Heart left ventricle (tissue), 16 donors: ENCODE measurements at regions not wholly inside any gene's neighbourhood (a gene's known extent, or its start where the extent isn't known, plus 50 kb on each side); places are given as distances from the start of the nearest gene placed in this dataset.

Experiments
- ATAC-seq, 4 donors: fragments of 200-7000 bp; cut with Tn5 transposase; one replicate each; pipeline ENCODE4 v1.9.1; 2020 to 2022; ENCODE audit warnings: moderate library complexity in 4 of 4, mild to moderate bottlenecking in 3 of 4, moderate number of reproducible peaks in 1 of 4
- DNase-seq, 5 donors: peaks; one replicate each; pipeline ENCODE4 v3.0.0-alpha.2; 2020
- H3K27ac ChIP-seq, 12 donors: fragments of 200-600 bp; sonication (generic) in 4 of 12; one replicate each; pipeline versions ENCODE4 v1.5.0 to v1.8.0; 2016 to 2022; ENCODE audit warnings: mild to moderate bottlenecking in 2 of 12
- H3K27me3 ChIP-seq, 9 donors: fragments of 200-600 bp; sonication (generic) in 2 of 9; one replicate each; pipeline versions ENCODE4 v1.5.1 to v1.8.0; 2016 to 2022; ENCODE audit warnings: mild to moderate bottlenecking in 3 of 9
- H3K36me3 ChIP-seq, 9 donors: fragments of 200-600 bp; sonication (generic) in 2 of 9; one replicate each; pipeline versions ENCODE4 v1.5.0 to v1.8.0; 2018 to 2022; ENCODE audit warnings: mild to moderate bottlenecking in 2 of 9
- H3K4me1 ChIP-seq, 12 donors: fragments of 200-600 bp; sonication (generic) in 4 of 12; one replicate each; pipeline versions ENCODE4 v1.5.0 to v1.8.0; 2016 to 2022; ENCODE audit warnings: mild to moderate bottlenecking in 3 of 12
- H3K4me3 ChIP-seq, 12 donors: fragments of 200-600 bp; sonication (generic) in 4 of 12; one replicate each; pipeline versions ENCODE4 v1.5.0 to v1.8.0; 2017 to 2022; ENCODE audit warnings: mild to moderate bottlenecking in 9 of 12, moderate library complexity in 4 of 12
- H3K9me3 ChIP-seq, 12 donors: fragments of 200-600 bp; sonication (generic) in 4 of 12; one replicate each; pipeline versions ENCODE4 v1.5.0 to v1.8.0; 2016 to 2022; ENCODE audit warnings: mild to moderate bottlenecking in 1 of 12
- CTCF ChIP-seq, 12 donors: fragments of 200-600 bp; sonication (generic) in 4 of 12; IDR thresholded peaks; one replicate each; pipeline versions ENCODE4 v1.5.0 to v1.8.0; 2018 to 2022; ENCODE audit warnings: antibody characterized with exemption in 12 of 12, mild to moderate bottlenecking in 5 of 12
- POLR2A ChIP-seq, 2 donors: fragments of 450-650 bp; IDR thresholded peaks; one replicate each; pipeline ENCODE4 v1.6.1; 2017; ENCODE audit warnings: antibody characterized with exemption in 2 of 2, mild to moderate bottlenecking in 2 of 2, moderate library complexity in 2 of 2
- WGBS, 4 donors: extraction: QIAGEN DNeasy Blood & Tissue Kit in 2 of 4; methylation state at CpG; one replicate each; pipeline versions ENCODE4 v1.1.5 to v1.1.7; 2013 to 2018; 5-methylcytosine and 5-hydroxymethylcytosine counted together
- intact Hi-C, 10 donors: fragments of 100-400 bp; cut with DNase I; formaldehyde crosslinking; loops; one replicate each; pipeline versions ENCODE4 v1.11.1 to v1.14.2; 2022
- donor health status: ischemic (EF 13 %, LVEDD 7.1; RV severe dilation, severe dysfunction).
- donor health status: healthy with polysubstance abuse.
- donor health status: DM: no; HTN: yes; CAD: no.
- donor health status: DM: no; HTN: no; CAD: no.
- donor health status: ischemic (EF 25% LVEDD 6.9; RV normal size, moderate dysfunction).
- donor health status: ischemic (EF 25% LVEDD 5.7; RV mildly dilated, moderate dysfunction).
- donor health status: healthy.
- donor health status: DM: yes; HTN: yes; CAD: no.
- donor health status: ischemic (EF 35%, LVEDD 5.7; RV mildly dilated, moderate dysfunction).
- donor health status: nonischemic (EF 11% LVEDD 7.7; RV severe dilation, severe dysfunction).
- donor health status: DM: yes; HTN: yes; CAD: no.
- donor health status: PGD.
- donor health status: ischemic (EF 29% LVEDD 5.4; RV normal size, mild dysfunction).
- donor health status: nonischemic (EF 23%, LVEDD 6.1; RV moderate dilation, normal function).

- no peaks in the 10 kb centered on the region for H3K36me3 ChIP-seq
- no peak overlapping the region for H3K4me3 ChIP-seq
- no peak overlapping the region for H3K27ac ChIP-seq
- no peaks in the 10 kb centered on the region for H3K9me3 ChIP-seq
- ATAC-seq (no peak), DNase-seq (no peak)
- no peak for TF ChIP-seq CTCF (IDR thresholded peaks at IDR 0.05)
- TF ChIP-seq POLR2A (IDR thresholded peaks at IDR 0.05) = no peak
- H3K4me1 ChIP-seq = peaks cover 0 to 7% (median 0%) of the 10 kb centered on the region in 12 donors
- intact Hi-C loops = no loop called here
- no peaks in the 10 kb centered on the region for H3K27me3 ChIP-seq
- WGBS, 4 donors = 48 to 64% (median 52%) methylated on average over 4 of the region's 4 CpGs
These were observed 93.5 kb upstream of the EGFLAM start for GRCh38 chr5:38164776-38165399.

GRCh38 chr5:38163636-38164237 lies 94.6 kb upstream of the EGFLAM start:
- intact Hi-C loops = no loop called here
- DNase-seq (no peak), ATAC-seq (no peak)
- Histone ChIP-seq H3K9me3 (no peaks in the 10 kb centered on the region), H3K4me3 (no peak overlapping the region), H3K27me3 (no peaks in the 10 kb centered on the region), H3K4me1 (peaks cover 0 to 7% (median 0%) of the 10 kb centered on the region in 12 donors), H3K36me3 (no peaks in the 10 kb centered on the region), H3K27ac (no peak overlapping the region)
- WGBS, 4 donors = 62 to 73% (median 66%) methylated on average over 4 of the region's 4 CpGs
- no peak for TF ChIP-seq CTCF (IDR thresholded peaks at IDR 0.05)
- no peak for TF ChIP-seq POLR2A (IDR thresholded peaks at IDR 0.05)

- Histone ChIP-seq H3K9me3 (no peaks in the 10 kb centered on the region), H3K27me3 (no peaks in the 10 kb centered on the region), H3K4me3 (no peak overlapping the region), H3K4me1 (peaks cover 0 to 2% (median 0%) of the 10 kb centered on the region in 12 donors), H3K36me3 (no peaks in the 10 kb centered on the region), H3K27ac (no peak overlapping the region)
- no peak for ATAC-seq
- DNase-seq = no peak
- WGBS, 4 donors = 77 to 89% (median 81%) methylated on average over 4 of the region's 4 CpGs
- TF ChIP-seq POLR2A (IDR thresholded peaks at IDR 0.05) (no peak), CTCF (IDR thresholded peaks at IDR 0.05) (no peak)
- intact Hi-C loops = no loop called here
These were observed 95.7 kb upstream of the EGFLAM start for GRCh38 chr5:38162625-38163024.

GRCh38 chr5:38157024-38157423 lies 101.3 kb upstream of the EGFLAM start:
- DNase-seq = no peak
- WGBS, 4 donors = 32 to 53% (median 44%) methylated on average over 2 of the region's 2 CpGs
- Histone ChIP-seq H3K27me3 (peaks cover 0 to 6% (median 0%) of the 10 kb centered on the region in 9 donors), H3K36me3 (no peaks in the 10 kb centered on the region), H3K4me3 (no peak overlapping the region), H3K4me1 (no peaks in the 10 kb centered on the region), H3K9me3 (no peaks in the 10 kb centered on the region), H3K27ac (no peak overlapping the region)
- TF ChIP-seq POLR2A (IDR thresholded peaks at IDR 0.05) = no peak
- TF ChIP-seq CTCF (IDR thresholded peaks at IDR 0.05) = no peak
- intact Hi-C loops = no loop called here
- ATAC-seq = no peak
